T-helper 2 cell treated with Interferon-gamma antibody and Interleukin-4, amounts not matched to agents 100 ng/mL and 5 ng/mL, for 36 hours (primary cell): ENCODE measurements at regions not wholly inside any gene's neighbourhood (a gene's known extent, or its start where the extent isn't known, plus 50 kb on each side); places are given as distances from the start of the nearest gene placed in this dataset.

Source experiments
- intact Hi-C: fragments of 100-400 bp; cut with micrococcal nuclease; formaldehyde crosslinking; loops from one replicate; pipeline ENCODE4 v1.15.1; 2023

DNA sequence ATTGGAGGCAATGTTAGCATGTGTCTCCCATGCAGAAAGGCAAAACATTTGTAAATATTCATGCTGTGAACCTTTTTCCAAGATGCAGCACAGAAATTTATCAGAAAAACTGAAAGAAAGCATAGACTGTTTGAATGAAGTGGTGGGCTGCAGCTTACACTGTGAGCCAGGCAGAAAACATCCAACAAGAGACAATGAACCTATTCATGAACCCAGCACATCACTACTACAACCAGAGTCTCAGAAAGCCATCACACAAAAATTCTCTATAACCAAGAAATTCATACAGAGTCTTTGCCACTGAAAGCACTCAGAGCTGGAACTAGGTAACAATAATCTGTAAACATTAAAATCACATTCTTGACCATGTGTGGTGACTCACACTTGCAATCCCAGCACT is 448.9 kb downstream of the UQCRFS1 start:
- intact Hi-C loops = no loop called here

GRCh38 chr19:28746478-28746877 is 466.5 kb downstream of the UQCRFS1 start:
- intact Hi-C loops = no loop called here

DNA sequence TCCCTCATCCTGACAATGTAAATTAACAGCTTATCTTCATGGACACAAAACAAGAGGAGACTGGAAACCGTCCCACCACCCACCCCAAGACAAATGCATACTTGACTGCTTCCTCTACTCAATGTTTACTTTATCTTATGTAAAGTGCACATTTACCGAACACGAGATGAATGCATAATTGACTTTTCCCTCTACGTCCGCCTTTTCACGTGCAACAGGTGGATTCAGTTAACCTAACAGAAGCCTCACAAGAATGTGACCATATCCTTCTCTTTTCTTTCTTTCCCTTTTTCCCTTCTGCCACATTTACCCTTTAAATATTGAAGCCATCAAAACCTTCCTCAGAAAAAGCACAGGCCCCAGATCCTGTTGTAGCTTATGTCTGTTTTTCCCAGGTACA is 468.0 kb downstream of the UQCRFS1 start:
- intact Hi-C loops = no loop called here

DNA sequence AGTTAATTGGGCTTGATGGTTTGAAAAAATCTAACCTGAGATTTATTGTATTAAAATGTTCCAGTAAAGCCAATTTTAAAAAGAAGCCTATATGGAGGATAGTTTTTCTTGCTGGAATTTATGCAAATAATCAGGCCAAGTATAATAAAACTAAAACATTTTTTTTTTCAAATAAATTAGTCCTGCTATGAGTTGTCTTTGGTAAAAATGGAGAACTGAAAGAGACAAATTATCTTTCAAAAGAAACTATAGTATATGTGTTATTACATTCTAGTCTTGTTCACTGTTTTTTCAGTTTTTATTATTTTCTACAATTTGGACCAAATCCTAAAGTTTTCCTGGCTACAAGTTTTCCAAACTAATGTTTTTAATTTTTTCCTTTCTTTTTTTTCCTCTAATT is 468.9 kb downstream of the UQCRFS1 start:
- intact Hi-C loops = no loop called here

DNA sequence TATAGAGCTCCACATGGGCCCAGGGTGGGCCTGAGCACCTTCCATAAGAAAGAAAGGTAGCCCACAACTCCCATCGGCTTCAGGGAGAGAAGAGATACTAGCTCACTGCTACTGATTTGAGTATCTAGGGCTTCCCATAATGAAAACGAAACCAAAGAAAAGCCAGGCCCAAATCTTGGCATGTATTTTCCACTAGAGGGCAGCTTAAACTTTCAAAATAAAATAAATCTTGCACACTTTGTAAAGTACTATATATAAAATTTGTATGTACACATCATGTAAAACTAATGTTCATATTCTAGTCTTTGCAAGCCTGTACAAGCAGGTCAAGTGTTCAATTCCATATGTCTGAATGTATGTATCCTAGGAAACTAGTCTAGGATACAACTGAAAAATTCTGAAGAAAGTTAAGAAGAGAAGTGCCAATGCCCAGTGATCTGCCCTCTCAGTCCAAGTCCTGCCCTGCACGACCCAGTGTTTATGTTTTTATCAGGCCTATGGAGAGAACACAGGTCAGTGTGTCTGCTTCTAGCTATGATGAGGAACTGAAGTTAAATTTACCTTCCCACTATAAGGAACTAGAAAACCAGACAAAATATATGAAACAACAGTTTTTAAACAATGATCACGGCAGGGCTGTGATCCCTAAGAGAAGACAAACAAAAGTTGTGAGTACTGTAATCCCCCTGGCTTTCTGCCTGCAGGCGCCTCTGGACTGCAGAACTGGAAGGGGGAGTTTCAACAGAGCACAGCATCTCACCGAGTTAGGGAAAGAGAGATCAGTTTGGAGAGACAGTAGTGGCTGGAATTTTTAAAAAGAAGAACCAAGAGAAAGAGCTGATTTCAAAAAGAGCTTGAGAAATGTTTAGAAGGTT is 475.7 kb downstream of the UQCRFS1 start:
- intact Hi-C loops = loop anchor here (1.0 kb wide), 1 partner anchor 142 kb away; no protein-coding TSS in a partner anchor

DNA sequence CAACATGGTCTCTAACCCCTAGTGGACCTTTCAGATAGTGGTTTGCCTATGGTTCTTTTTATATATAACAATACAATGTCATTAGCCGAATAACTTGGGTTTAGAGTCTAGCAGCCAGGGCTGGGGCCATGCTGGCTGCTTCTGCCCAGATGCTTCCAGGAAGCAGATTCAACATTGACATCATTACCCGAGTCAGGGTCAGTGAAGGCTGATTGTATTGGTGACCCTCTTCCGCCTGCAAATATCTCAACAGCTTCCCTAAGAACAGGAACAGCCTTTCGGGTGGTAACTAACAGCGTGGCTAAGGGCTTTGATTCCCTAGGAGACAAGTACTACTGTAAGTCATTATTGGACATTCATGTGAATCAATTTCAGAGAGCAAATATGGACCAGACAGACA is 476.4 kb downstream of the UQCRFS1 start:
- intact Hi-C loops = no loop called here

DNA sequence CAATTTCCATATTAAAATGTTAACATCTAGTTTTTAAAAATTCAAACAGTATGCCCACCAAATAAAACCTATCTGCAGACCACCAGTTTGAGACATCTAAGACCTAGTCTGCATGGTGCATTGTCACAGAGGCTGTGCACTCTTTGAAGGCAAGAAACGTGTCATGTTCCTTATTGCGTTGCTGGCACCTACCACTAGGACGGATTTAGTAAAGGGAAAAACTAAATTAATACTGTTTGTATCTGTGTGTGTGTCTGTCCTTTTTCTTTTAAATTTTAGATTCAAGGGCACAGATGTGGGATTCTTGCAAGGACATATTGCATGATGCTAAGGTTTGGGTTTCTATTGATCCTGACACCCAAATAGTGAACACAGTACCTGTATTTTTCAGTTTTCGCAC is 481.4 kb downstream of the UQCRFS1 start:
- intact Hi-C loops = no loop called here

DNA sequence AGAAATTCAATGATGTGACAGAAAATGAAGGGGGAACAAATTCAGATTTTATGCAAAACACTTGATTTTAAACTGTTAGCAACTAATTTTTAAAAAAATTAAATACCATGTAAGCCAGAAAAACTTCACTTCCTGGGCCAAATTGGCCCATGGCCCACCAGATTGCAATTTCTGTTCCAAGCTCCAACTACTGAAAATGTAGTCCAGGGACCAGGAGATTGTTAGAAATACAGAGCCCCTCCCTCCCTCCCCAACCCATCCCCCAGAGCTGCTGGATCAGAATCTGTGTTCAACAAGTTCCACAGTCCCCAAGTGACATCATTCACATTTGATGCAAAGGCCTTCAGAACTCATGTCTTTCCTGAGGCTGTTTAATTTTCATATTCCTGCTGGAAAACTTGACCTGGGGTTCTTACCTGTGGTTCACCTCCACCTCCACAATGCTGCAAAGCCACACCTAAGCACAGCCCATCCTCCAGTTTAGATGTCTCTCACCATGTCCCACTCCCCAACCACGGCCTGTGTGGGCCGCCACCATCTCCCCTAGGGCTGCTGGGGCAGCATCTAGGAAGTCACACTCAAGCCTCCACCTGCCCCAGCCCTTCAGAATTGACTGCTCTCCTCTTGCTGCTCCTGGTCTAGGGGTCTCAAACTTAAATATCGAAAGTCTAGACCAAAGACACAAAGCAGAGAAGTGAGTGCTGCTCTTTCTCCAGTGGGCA is 482.0 kb downstream of the UQCRFS1 start:
- intact Hi-C loops = no loop called here

GRCh38 chr19:28727480-28728159 is 485.3 kb downstream of the UQCRFS1 start:
- intact Hi-C loops = no loop called here

DNA sequence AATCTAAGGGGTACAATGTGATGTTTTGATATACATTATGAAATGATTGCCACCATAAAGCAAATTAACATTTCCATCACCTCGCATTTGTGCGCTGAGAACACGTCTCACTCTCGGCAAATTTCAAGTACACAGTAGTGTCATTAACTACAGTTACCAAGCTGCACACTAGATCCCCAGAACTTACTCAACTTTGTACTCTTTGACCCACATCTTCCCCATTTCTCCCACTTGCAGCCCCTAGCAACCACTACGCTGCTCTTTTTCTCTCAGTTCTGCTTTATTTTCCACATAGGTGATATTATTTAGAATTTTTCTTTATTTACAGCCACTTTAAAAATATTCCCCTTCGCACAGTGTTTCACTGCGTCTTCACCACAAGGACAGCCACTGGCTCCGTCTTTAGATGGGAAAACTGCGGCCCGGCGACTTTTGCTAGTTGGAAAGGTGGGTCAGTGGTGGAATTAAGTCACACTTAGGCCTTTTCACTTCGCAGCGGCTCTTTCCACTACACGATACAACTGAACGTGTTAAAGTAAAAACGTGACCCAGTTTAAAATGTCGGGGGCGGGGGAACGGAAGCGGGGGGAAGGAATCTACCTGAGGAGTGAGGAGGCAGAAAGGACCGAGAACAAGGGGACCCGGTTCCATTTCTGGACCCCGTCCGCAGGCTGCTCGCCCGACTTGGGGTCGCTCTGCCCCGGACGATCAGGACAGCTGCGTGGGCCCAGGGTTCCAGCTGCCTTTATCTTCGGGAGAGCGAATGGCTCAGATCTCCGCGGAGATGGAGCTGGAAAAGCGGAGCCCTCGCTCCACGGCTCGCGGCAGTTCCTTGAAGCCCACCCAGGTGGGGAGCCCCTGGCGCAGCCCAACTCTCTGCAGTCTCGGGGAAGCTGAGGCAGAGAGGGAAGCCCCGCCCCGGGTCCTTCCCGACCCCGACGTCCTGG is 486.1 kb downstream of the UQCRFS1 start:
- intact Hi-C loops = no loop called here

DNA sequence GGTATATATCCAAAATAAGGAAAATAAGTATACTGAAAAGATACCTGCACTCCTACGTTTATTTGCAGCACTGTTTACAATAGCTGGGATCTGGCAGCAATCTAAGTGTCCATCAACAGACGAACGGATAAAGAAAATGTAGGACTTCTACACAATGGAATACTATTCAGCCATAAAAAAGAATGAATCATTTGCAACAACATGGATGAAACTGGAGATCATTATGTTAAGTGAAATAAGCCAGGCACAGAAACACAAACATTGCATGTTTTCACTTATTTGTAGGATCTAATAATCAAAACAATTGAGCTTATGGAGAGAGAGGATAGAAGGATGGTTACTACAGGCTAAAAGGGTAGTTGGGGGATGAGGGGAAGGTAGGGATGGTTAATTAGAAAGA is 494.0 kb downstream of the UQCRFS1 start:
- intact Hi-C loops = no loop called here

GRCh38 chr19:28715157-28715556 is 497.8 kb downstream of the UQCRFS1 start:
- intact Hi-C loops = no loop called here

DNA sequence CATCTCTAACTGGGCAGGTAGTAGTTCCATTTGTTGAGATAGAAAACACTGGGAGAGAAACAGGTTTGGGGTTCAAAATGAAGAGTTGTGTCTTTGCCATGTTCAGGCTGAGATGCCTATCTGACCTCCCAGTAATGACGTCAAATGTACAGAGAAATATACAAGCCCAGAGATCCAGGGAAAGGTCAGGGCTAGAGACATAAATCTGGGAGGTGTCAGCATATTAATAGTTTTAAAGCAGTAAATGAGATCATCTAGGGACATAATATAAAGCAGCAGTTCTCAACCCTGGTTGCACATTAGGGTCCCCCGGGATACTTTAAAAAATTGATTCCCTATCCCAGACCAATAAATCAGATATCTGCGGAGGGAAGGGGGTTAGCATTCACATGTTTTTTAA is 501.5 kb downstream of the UQCRFS1 start:
- intact Hi-C loops = no loop called here

DNA sequence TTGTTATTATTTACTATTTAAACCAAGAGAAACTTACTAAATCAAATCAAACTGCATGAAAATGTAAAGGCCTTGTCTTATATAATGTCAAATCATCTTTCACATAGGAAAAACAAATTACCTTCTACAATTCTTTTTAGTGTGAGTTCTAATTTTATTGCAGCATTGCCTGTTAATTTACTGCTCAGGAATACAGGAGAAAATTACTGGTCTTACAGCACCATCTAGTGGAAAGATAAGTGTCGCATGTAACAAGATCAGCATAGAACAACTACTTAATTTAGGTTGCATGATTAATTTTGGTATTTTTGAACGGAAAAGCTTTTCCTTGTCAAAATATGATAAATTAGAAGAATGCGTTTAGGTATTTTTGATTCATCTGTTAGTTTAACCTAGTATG is 502.7 kb downstream of the UQCRFS1 start:
- intact Hi-C loops = no loop called here

DNA sequence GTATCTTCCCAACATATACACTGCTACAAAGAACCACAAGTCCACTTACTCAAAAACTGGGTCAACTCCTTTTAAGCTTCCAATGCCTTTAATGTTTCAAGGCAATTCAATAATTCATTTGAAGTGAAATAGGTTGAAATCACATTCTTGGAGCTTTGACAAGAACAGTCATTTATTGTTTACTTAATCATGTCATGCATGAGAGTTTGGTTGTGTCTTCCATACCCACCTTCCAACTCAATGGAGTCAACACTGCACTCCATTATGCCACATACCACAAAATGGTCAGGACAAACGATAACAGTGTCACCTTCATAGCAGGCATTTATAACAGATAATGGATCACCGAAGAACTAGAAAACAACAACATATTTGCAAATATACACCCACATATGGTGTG is 506.3 kb downstream of the UQCRFS1 start:
- intact Hi-C loops = no loop called here

- intact Hi-C loops = no loop called here
These were observed 507.9 kb downstream of the UQCRFS1 start for GRCh38 chr19:28705008-28705407.

- intact Hi-C loops = no loop called here
These were observed 509.5 kb downstream of the UQCRFS1 start for GRCh38 chr19:28703400-28703956.

- intact Hi-C loops = no loop called here
These were observed 511.5 kb downstream of the UQCRFS1 start for GRCh38 chr19:28701491-28701890.

- intact Hi-C loops = no loop called here
These were observed 512.8 kb downstream of the UQCRFS1 start for GRCh38 chr19:28700176-28700575.

DNA sequence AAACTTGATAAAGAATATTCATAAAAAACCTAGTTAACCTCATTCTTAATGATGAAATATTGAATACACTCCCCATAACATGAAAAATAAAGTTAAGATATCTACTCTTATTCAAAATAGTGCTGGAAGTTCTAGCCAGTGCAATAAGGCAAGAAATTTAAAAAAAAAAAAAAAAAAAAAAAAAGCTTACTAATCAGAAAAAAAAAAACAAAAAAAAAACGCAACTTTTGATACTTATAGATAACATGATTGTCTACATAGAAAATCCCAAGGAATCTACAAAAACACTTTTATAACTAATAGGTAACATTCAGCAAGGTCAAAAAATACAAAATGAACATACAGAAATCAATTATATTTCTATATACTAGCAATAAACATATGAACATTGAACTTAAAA is 515.6 kb downstream of the UQCRFS1 start:
- intact Hi-C loops = no loop called here

DNA sequence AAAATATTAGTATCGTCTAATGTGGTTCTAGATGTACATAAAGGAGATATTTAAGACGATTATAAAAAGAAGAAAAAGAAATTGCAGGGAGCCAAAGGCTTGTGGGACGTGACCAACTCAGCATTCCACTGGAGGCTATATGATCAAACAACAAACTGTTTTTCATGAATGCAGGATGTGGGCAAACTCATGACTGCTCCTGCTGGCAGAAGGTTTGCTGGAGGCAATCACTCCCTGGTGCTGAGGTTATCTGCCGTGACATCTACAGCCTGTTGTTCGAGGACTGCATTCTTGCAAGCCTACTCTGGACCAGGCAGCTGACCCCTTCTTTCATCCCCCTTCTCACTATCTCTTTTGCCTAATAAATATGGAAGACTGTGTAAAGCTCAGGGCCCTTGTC is 518.1 kb downstream of the UQCRFS1 start:
- intact Hi-C loops = no loop called here
